Gastrocnemius medialis (tissue), 4 donors: ENCODE measurements at regions not wholly inside any gene's neighbourhood (a gene's known extent, or its start where the extent isn't known, plus 50 kb on each side); places are given as distances from the start of the nearest gene placed in this dataset.

Source experiments
- POLR2A ChIP-seq, 2 donors: fragments of 450-650 bp; IDR thresholded peaks; one replicate each; pipeline ENCODE4 v1.6.1; 2017; ENCODE audit warnings: antibody characterized with exemption in 2 of 2, mild to moderate bottlenecking in 2 of 2, moderate library complexity in 2 of 2
- TF ChIP-seq, protein P1 (sequence below), 5 experiments: fragments of 450-650 bp in 3 of 5; fragments of 200-600 bp in 2 of 5; sonication (generic) in 2 of 5; IDR thresholded peaks in 4 of 5; conservative IDR thresholded peaks in 1 of 5; 1 replicate in 4 of 5; 2 replicates in 1 of 5; pipeline ENCODE4 v1.5.1; 2016 to 2019; ENCODE audit warnings: antibody characterized with exemption in 5 of 5, mild to moderate bottlenecking in 3 of 5, moderate library complexity in 3 of 5

DNA sequence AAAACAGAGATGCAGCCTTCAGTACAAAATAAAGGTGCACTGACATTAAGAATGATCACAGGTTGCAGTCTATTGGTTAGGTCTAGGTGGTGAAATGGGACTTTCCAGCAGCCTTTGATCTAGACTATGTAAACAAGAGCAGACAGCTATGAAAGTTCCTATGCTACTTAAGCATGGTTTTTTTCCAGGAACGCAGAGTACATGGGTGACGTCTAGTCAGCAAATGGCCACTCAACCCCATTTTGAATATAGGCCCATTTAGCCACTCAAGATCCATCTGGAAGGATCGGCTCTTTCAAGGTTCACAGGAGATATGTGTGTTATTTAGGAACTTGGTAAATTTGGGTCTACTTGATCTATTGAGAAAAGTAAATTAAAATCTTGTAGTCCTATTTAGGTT lies 1424.6 kb upstream of the LRRTM3 start:
- TF ChIP-seq POLR2A (IDR thresholded peaks at IDR 0.05): no peak
- TF ChIP-seq, protein P1, sequence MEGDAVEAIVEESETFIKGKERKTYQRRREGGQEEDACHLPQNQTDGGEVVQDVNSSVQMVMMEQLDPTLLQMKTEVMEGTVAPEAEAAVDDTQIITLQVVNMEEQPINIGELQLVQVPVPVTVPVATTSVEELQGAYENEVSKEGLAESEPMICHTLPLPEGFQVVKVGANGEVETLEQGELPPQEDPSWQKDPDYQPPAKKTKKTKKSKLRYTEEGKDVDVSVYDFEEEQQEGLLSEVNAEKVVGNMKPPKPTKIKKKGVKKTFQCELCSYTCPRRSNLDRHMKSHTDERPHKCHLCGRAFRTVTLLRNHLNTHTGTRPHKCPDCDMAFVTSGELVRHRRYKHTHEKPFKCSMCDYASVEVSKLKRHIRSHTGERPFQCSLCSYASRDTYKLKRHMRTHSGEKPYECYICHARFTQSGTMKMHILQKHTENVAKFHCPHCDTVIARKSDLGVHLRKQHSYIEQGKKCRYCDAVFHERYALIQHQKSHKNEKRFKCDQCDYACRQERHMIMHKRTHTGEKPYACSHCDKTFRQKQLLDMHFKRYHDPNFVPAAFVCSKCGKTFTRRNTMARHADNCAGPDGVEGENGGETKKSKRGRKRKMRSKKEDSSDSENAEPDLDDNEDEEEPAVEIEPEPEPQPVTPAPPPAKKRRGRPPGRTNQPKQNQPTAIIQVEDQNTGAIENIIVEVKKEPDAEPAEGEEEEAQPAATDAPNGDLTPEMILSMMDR (IDR thresholded peaks at IDR 0.05 in 4 of 5, conservative IDR thresholded peaks at IDR 0.05 in 1 of 5): no peak
